H1 (cell line): ENCODE measurements at regions not wholly inside any gene's neighbourhood (a gene's known extent, or its start where the extent isn't known, plus 50 kb on each side); places are given as distances from the start of the nearest gene placed in this dataset.

ENCODE experiments used
- CTCF ChIA-PET: fragments of 300-600 bp; sonication (Branson Sonifier 250); formaldehyde crosslinking; loops from one replicate; lab custom pipeline; 2021; ENCODE audit not compliant: partially characterized antibody; lab: Charles Lee
- POLR2A ChIA-PET: fragments of 300-600 bp; sonication (Branson Sonifier 250); formaldehyde crosslinking; loops from one replicate; lab custom pipeline; 2021; ENCODE audit warnings: inconsistent platforms; ENCODE audit not compliant: partially characterized antibody; lab: Charles Lee
- DNase-seq, 2 experiments: peaks; one replicate each; pipeline versions ENCODE4 v3.0.0 to v3.0.0-alpha.2; 2010 to 2022; ENCODE audit warnings: low spot score in 2 of 2, low read depth in 1 of 2, mixed read lengths in 1 of 2
- FAIRE-seq: peaks from 2 replicates; lab custom pipeline; 2011; peaks lifted over from hg19 to GRCh38; lab: Jason Lieb, UNC
- H2AFZ ChIP-seq: 2 replicates; pipeline ENCODE4 v1.8.1; 2012; ENCODE audit warnings: low read length, inconsistent platforms
- H2AK5ac ChIP-seq: 2 replicates; pipeline ENCODE4 v1.6.1; 2013; ENCODE audit warnings: low read depth, low read length
- H2BK120ac ChIP-seq: replicated peaks from 2 replicates; pipeline ENCODE3; 2013; ENCODE audit warnings: low read depth, low read length, inconsistent platforms
- H2BK12ac ChIP-seq: 2 replicates; pipeline ENCODE4 v1.6.1; 2013; ENCODE audit warnings: low read depth, low read length
- H2BK15ac ChIP-seq: 2 replicates; pipeline ENCODE4 v1.6.1; 2013; ENCODE audit warnings: low read length
- H2BK20ac ChIP-seq: 2 replicates; pipeline ENCODE4 v1.6.1; 2013; ENCODE audit warnings: low read length
- H2BK5ac ChIP-seq: 2 replicates; pipeline ENCODE4 v1.6.1; 2013; ENCODE audit warnings: low read depth, low read length
- H3K14ac ChIP-seq: 2 replicates; pipeline ENCODE4 v1.6.1; 2013; ENCODE audit warnings: inconsistent platforms; ENCODE audit not compliant: insufficient read length
- H3K18ac ChIP-seq: 2 replicates; pipeline ENCODE4 v1.6.1; 2013; ENCODE audit warnings: low read length; ENCODE audit errors: extremely low read depth
- H3K23ac ChIP-seq: 2 replicates; pipeline ENCODE4 v1.6.1; 2013; ENCODE audit warnings: inconsistent platforms; ENCODE audit not compliant: insufficient read length
- H3K23me2 ChIP-seq: 2 replicates; pipeline ENCODE4 v1.6.1; 2013; ENCODE audit warnings: low read depth, low read length
- H3K27ac ChIP-seq: 2 replicates; pipeline ENCODE4 v1.6.1; 2011; ENCODE audit warnings: low read depth, low read length, inconsistent platforms
- H3K27me3 ChIP-seq, 4 experiments: replicated peaks in 1 of 4; 1 replicate in 1 of 4; 2 replicates in 3 of 4; pipeline versions ENCODE4 v1.6.1 to v1.8.1; 2011 to 2013; ENCODE audit warnings: low read length in 3 of 4, mild to moderate bottlenecking in 3 of 4, inconsistent platforms in 2 of 4, mixed read lengths in 2 of 4, moderate library complexity in 1 of 4; ENCODE audit not compliant: control insufficient read depth in 3 of 4, insufficient read depth in 3 of 4; ENCODE audit errors: extremely low read depth in 1 of 4
- H3K36me3 ChIP-seq, 4 experiments: 2 replicates each; pipeline versions ENCODE4 v1.6.1 to v1.8.1; 2011 to 2013; ENCODE audit warnings: mild to moderate bottlenecking in 4 of 4, low read length in 3 of 4, moderate library complexity in 2 of 4, control low read depth in 1 of 4, inconsistent platforms in 1 of 4; ENCODE audit not compliant: insufficient read depth in 4 of 4, control insufficient read depth in 2 of 4
- H3K4ac ChIP-seq: replicated peaks from 2 replicates; pipeline ENCODE3; 2013; ENCODE audit warnings: low read length, low read depth, mixed read lengths, inconsistent platforms; ENCODE audit not compliant: insufficient read length
- H3K4me1 ChIP-seq, 4 experiments: replicated peaks in 1 of 4; 1 replicate in 1 of 4; 2 replicates in 3 of 4; pipeline versions ENCODE4 v1.6.1 to v1.8.1; 2011 to 2013; ENCODE audit warnings: low read length in 3 of 4, inconsistent platforms in 2 of 4, mixed read lengths in 1 of 4; ENCODE audit not compliant: insufficient read depth in 4 of 4, control insufficient read depth in 3 of 4
- H3K4me2 ChIP-seq, 2 experiments: 2 replicates each; pipeline versions ENCODE4 v1.6.1 to v1.8.1; 2011 to 2013; ENCODE audit warnings: low read depth in 2 of 2, low read length in 2 of 2, control low read depth in 1 of 2, inconsistent platforms in 1 of 2, mild to moderate bottlenecking in 1 of 2; ENCODE audit not compliant: insufficient read depth in 1 of 2
- H3K4me3 ChIP-seq, 4 experiments: fragments of 200-600, 300-600 bp in 1 of 4; sonication (generic), shearing (Covaris generic), sonication (Bioruptor Twin) in 1 of 4; 2 replicates each; pipeline versions ENCODE4 v1.5.1 to v1.8.1; 2011 to 2016; ENCODE audit warnings: low read length in 4 of 4, low read depth in 3 of 4, control low read depth in 2 of 4, inconsistent platforms in 2 of 4, mild to moderate bottlenecking in 2 of 4, mixed read lengths in 1 of 4, moderate library complexity in 1 of 4; ENCODE audit not compliant: insufficient read depth in 2 of 4; ENCODE audit errors: extremely low read depth in 1 of 4
- H3K56ac ChIP-seq: replicated peaks from 2 replicates; pipeline ENCODE3; 2013; ENCODE audit warnings: low read depth, mild to moderate bottlenecking, mixed read lengths, low read length, inconsistent platforms; ENCODE audit not compliant: insufficient read length
- H3K79me1 ChIP-seq: 2 replicates; pipeline ENCODE4 v1.6.1; 2013; ENCODE audit warnings: low read depth, low read length, control low read depth
- H3K79me2 ChIP-seq, 2 experiments: 2 replicates each; pipeline versions ENCODE4 v1.6.1 to v1.8.1; 2012 to 2013; ENCODE audit warnings: low read length in 2 of 2, mild to moderate bottlenecking in 2 of 2, inconsistent platforms in 1 of 2; ENCODE audit not compliant: insufficient read depth in 2 of 2, control insufficient read depth in 1 of 2
- H3K9ac ChIP-seq, 4 experiments: replicated peaks in 1 of 4; 1 replicate in 1 of 4; 2 replicates in 3 of 4; pipeline versions ENCODE4 v1.6.1 to v1.8.1; 2011 to 2013; ENCODE audit warnings: low read depth in 3 of 4, low read length in 3 of 4, control low read depth in 2 of 4, mild to moderate bottlenecking in 2 of 4, moderate library complexity in 2 of 4, inconsistent platforms in 1 of 4; ENCODE audit errors: extremely low read depth in 1 of 4
- H3K9me3 ChIP-seq, 2 experiments: 2 replicates each; pipeline versions ENCODE4 v1.6.1 to v1.8.1; 2012 to 2013; ENCODE audit warnings: mild to moderate bottlenecking in 2 of 2, moderate library complexity in 2 of 2, control low read depth in 1 of 2, inconsistent platforms in 1 of 2, low read depth in 1 of 2, low read length in 1 of 2, mixed read lengths in 1 of 2; ENCODE audit not compliant: insufficient read depth in 2 of 2
- H4K20me1 ChIP-seq, 2 experiments: replicated peaks in 1 of 2; 2 replicates each; pipeline versions ENCODE3 to v1.8.1; 2011 to 2013; ENCODE audit warnings: inconsistent platforms in 2 of 2, low read length in 2 of 2, mild to moderate bottlenecking in 1 of 2; ENCODE audit not compliant: insufficient read depth in 2 of 2, control insufficient read depth in 1 of 2
- H4K5ac ChIP-seq: 2 replicates; pipeline ENCODE4 v1.6.1; 2013; ENCODE audit warnings: low read length, low read depth, mixed read lengths, inconsistent platforms; ENCODE audit not compliant: insufficient read length
- H4K8ac ChIP-seq: 2 replicates; pipeline ENCODE4 v1.8.0; 2013; ENCODE audit warnings: mild to moderate bottlenecking, moderate library complexity, low read length, inconsistent platforms; ENCODE audit not compliant: insufficient read depth; ENCODE audit errors: extremely low read depth
- H4K91ac ChIP-seq: replicated peaks from 2 replicates; pipeline ENCODE3; 2013; ENCODE audit warnings: low read length, mixed read lengths, inconsistent platforms; ENCODE audit not compliant: insufficient read length
- ASH2L ChIP-seq: fragments of 200-600, 300-600 bp; sonication (generic); IDR thresholded peaks from one replicate; pipeline ENCODE4 v1.7.1; 2017; ENCODE audit warnings: low read length
- BCL11A ChIP-seq, 2 experiments: IDR thresholded peaks; one replicate each; pipeline ENCODE4 v1.6.1; 2011; ENCODE audit warnings: low read depth in 2 of 2, low read length in 2 of 2, mild to moderate bottlenecking in 2 of 2
- CTCF ChIP-seq, 3 experiments: IDR thresholded peaks; 1 replicate in 2 of 3; 2 replicates in 1 of 3; pipeline versions ENCODE4 v1.5.1 to v1.6.1; 2011; ENCODE audit warnings: low read length in 3 of 3, mild to moderate bottlenecking in 3 of 3, inconsistent platforms in 2 of 3, low read depth in 1 of 3, moderate library complexity in 1 of 3; ENCODE audit not compliant: insufficient read depth in 1 of 3; ENCODE audit errors: control extremely low read depth in 1 of 3
- FOSL1 ChIP-seq: IDR thresholded peaks from 2 replicates; pipeline ENCODE4 v1.6.1; 2011; ENCODE audit warnings: mild to moderate bottlenecking, low read depth, low read length, moderate library complexity; ENCODE audit not compliant: insufficient read depth
- JUN ChIP-seq: IDR thresholded peaks from 2 replicates; pipeline ENCODE4 v1.6.1; 2011; ENCODE audit warnings: low read depth, mild to moderate bottlenecking, improper control_type of control experiment, low read length
- POLR2AphosphoS5 ChIP-seq: IDR thresholded peaks from 2 replicates; pipeline ENCODE4 v1.6.1; 2011; ENCODE audit warnings: low read depth, low read length
- RXRA ChIP-seq: IDR thresholded peaks from 2 replicates; pipeline ENCODE4 v1.6.1; 2011; ENCODE audit warnings: low read depth, mild to moderate bottlenecking, low read length, moderate library complexity; ENCODE audit not compliant: insufficient read depth
- SIN3A ChIP-seq, 2 experiments: IDR thresholded peaks in 1 of 2; conservative IDR thresholded peaks in 1 of 2; 2 replicates each; pipeline ENCODE4 v1.6.1; 2011 to 2012; ENCODE audit warnings: low read length in 2 of 2, improper control_type of control experiment in 1 of 2, low read depth in 1 of 2, mild to moderate bottlenecking in 1 of 2
- SIRT6 ChIP-seq: IDR thresholded peaks from one replicate; pipeline ENCODE4 v1.7.1; 2012; ENCODE audit warnings: low read length, inconsistent platforms
- SIX5 ChIP-seq: IDR thresholded peaks from 2 replicates; pipeline ENCODE4 v1.6.1; 2011; ENCODE audit warnings: mild to moderate bottlenecking, low read depth, low read length
- WGBS, 2 experiments: shearing (Covaris generic) in 1 of 2; methylation state at CpG; one replicate each; pipeline versions ENCODE4 v1.1.6 to v1.1.7; 2013 to 2015; ENCODE audit warnings: low lambda C conversion rate in 2 of 2, mixed read lengths in 2 of 2, inconsistent platforms in 1 of 2, low coverage in 1 of 2, missing lambda C conversion rate in 1 of 2; ENCODE audit not compliant: insufficient replicate concordance in 2 of 2, insufficient coverage in 1 of 2, insufficient read length in 1 of 2; ENCODE audit errors: extremely low coverage in 1 of 2, missing lambda C conversion rate in 1 of 2; 5-methylcytosine and 5-hydroxymethylcytosine counted together

- no peak overlapping the region for H3K18ac ChIP-seq
- H3K14ac ChIP-seq, result no peak overlapping the region
- ChIA-PET POLR2A (no interaction called here), CTCF (interaction anchor here (0.5 kb wide), 1 partner anchor 19 kb away, joined by 3 read pairs; no protein-coding TSS in a partner anchor)
- H2BK15ac ChIP-seq, result no peak overlapping the region
- DNase-seq (no peak), FAIRE-seq (no peak)
- H3K4ac ChIP-seq, result no peak overlapping the region
- no peak overlapping the region for H4K5ac ChIP-seq
- H3K4me2 ChIP-seq, result no peak overlapping the region
- H3K56ac ChIP-seq, result no peak overlapping the region
- no peak overlapping the region for H3K23ac ChIP-seq
- H2BK12ac ChIP-seq, result no peak overlapping the region
- H4K20me1 ChIP-seq, result no peaks in the 10 kb centered on the region
- H3K9ac ChIP-seq, result no peak overlapping the region
- H3K4me1 ChIP-seq, result no peaks in the 10 kb centered on the region
- no peaks in the 10 kb centered on the region for H3K36me3 ChIP-seq
- H3K79me2 ChIP-seq, result no peaks in the 10 kb centered on the region
- H4K91ac ChIP-seq, result no peak overlapping the region
- H3K27ac ChIP-seq, result no peak overlapping the region
- WGBS, 2 experiments, result 86% methylated on average over 1 of the region's 1 CpG; no CpG with 5 or more reads in 1 of the 2 experiments
- no peaks in the 10 kb centered on the region for H3K9me3 ChIP-seq
- no peak overlapping the region for H2BK5ac ChIP-seq
- H2BK20ac ChIP-seq, result no peak overlapping the region
- no peaks in the 10 kb centered on the region for H3K27me3 ChIP-seq
- H2BK120ac ChIP-seq, result no peak overlapping the region
- H2AK5ac ChIP-seq, result no peak overlapping the region
- H3K4me3 ChIP-seq, result no peak overlapping the region
- H4K8ac ChIP-seq, result no peak overlapping the region
- H2AFZ ChIP-seq, result no peak overlapping the region
- H3K23me2 ChIP-seq, result no peaks in the 10 kb centered on the region
- H3K79me1 ChIP-seq, result no peaks in the 10 kb centered on the region
- TF ChIP-seq ASH2L (no peak), BCL11A (IDR thresholded peaks at IDR 0.05; ENCODE audit: low read depth in 2 of 2, low read length in 2 of 2) (no peak), CTCF (IDR thresholded peaks at IDR 0.05; ENCODE audit: control extremely low read depth in 1 of 3, insufficient read depth in 1 of 3, low read depth in 1 of 3, low read length in 3 of 3) (no peak), SIX5 (no peak), RXRA (no peak), SIRT6 (no peak), SIN3A (conservative IDR thresholded peaks at IDR 0.05 in 1 of 2, IDR thresholded peaks at IDR 0.05 in 1 of 2; ENCODE audit: low read depth in 1 of 2, low read length in 2 of 2) (no peak), FOSL1 (no peak), POLR2AphosphoS5 (no peak), JUN (no peak)
These were observed 952.2 kb upstream of the WWC1 start for GRCh38 chr5:167339205-167339604.
